IMR-90 (cell line): ENCODE measurements at regions not wholly inside any gene's neighbourhood (a gene's known extent, or its start where the extent isn't known, plus 50 kb on each side); places are given as distances from the start of the nearest gene placed in this dataset.

Experiments
- CEBPB ChIP-seq: IDR thresholded peaks from 2 replicates; pipeline ENCODE4 v1.6.1; 2012; ENCODE audit warnings: low read depth, low read length, improper control_type of control experiment
- MAFK ChIP-seq: IDR thresholded peaks from 2 replicates; pipeline ENCODE4 v1.6.1; 2012; ENCODE audit warnings: low read depth, low read length, improper control_type of control experiment
- MAZ ChIP-seq: IDR thresholded peaks from 2 replicates; pipeline ENCODE4 v1.6.1; 2012; ENCODE audit warnings: low read depth, mild to moderate bottlenecking, low read length, improper control_type of control experiment, moderate library complexity, borderline replicate concordance
- POLR2A ChIP-seq: IDR thresholded peaks from 2 replicates; pipeline ENCODE4 v1.6.1; 2012; ENCODE audit warnings: mild to moderate bottlenecking, low read depth, low read length
- RFX5 ChIP-seq: IDR thresholded peaks from 2 replicates; pipeline ENCODE4 v1.8.0; 2012; ENCODE audit warnings: low read depth, mild to moderate bottlenecking, low read length, moderate library complexity
- SMC3 ChIP-seq: fragments of 150-350 bp; IDR thresholded peaks from 2 replicates; pipeline ENCODE4 v1.6.1; 2016; ENCODE audit warnings: low read depth, mild to moderate bottlenecking, antibody characterized with exemption, low read length, moderate library complexity
- TF ChIP-seq, protein P1 (sequence below): conservative IDR thresholded peaks from 2 replicates; pipeline ENCODE4 v1.5.1; 2012; ENCODE audit warnings: mild to moderate bottlenecking, low read depth, low read length, improper control_type of control experiment
- TF ChIP-seq, protein P2 (sequence below): fragments of 150-350 bp; IDR thresholded peaks from 2 replicates; pipeline ENCODE4 v1.6.1; 2017; ENCODE audit warnings: mild to moderate bottlenecking, antibody characterized with exemption, low read length, low read depth

DNA sequence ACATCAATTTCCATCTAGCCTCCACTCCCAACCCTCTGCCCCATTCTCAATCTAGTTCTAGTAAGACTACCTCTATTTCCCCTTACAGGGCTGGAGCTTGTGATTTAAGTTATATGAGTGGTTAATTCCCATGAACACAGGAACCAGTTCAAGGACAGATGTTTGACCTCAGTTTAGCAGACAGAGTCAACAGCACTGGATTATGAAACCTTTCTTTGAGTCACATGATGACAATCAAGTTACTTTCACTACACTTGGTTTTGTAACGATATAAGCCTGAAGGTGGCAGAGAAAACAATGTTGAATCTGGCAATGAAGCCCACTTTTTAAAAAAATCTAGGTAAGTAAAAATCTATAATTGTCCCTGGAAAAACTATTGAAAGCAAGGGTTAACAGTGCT, 1646.2 kb upstream of the FLRT2 start:
- TF ChIP-seq, protein P1, sequence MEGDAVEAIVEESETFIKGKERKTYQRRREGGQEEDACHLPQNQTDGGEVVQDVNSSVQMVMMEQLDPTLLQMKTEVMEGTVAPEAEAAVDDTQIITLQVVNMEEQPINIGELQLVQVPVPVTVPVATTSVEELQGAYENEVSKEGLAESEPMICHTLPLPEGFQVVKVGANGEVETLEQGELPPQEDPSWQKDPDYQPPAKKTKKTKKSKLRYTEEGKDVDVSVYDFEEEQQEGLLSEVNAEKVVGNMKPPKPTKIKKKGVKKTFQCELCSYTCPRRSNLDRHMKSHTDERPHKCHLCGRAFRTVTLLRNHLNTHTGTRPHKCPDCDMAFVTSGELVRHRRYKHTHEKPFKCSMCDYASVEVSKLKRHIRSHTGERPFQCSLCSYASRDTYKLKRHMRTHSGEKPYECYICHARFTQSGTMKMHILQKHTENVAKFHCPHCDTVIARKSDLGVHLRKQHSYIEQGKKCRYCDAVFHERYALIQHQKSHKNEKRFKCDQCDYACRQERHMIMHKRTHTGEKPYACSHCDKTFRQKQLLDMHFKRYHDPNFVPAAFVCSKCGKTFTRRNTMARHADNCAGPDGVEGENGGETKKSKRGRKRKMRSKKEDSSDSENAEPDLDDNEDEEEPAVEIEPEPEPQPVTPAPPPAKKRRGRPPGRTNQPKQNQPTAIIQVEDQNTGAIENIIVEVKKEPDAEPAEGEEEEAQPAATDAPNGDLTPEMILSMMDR = no peak
- TF ChIP-seq POLR2A (no peak), MAZ (no peak), MAFK (no peak), RFX5 (no peak), SMC3 (no peak), CEBPB (no peak)
- TF ChIP-seq, protein P2, sequence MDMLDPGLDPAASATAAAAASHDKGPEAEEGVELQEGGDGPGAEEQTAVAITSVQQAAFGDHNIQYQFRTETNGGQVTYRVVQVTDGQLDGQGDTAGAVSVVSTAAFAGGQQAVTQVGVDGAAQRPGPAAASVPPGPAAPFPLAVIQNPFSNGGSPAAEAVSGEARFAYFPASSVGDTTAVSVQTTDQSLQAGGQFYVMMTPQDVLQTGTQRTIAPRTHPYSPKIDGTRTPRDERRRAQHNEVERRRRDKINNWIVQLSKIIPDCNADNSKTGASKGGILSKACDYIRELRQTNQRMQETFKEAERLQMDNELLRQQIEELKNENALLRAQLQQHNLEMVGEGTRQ = no peak
